GM08714 (cell line): ENCODE measurements at regions not wholly inside any gene's neighbourhood (a gene's known extent, or its start where the extent isn't known, plus 50 kb on each side); places are given as distances from the start of the nearest gene placed in this dataset.

ENCODE experiments used
- H3K4me3 ChIP-seq: fragments of 200-500 bp; sonication (Bioruptor generic); 2 replicates; pipeline ENCODE4 v1.5.1; 2014; ENCODE audit warnings: mild to moderate bottlenecking, low read length, inconsistent platforms
- ZNF274 ChIP-seq: IDR thresholded peaks from 2 replicates; pipeline ENCODE4 v1.6.1; 2012; ENCODE audit warnings: mild to moderate bottlenecking, low read depth, low read length

- no peak for TF ChIP-seq ZNF274
- H3K4me3 ChIP-seq: no peak overlapping the region
These were observed 607.4 kb upstream of the JAG1 start for GRCh38 chr20:11281240-11281639.

DNA sequence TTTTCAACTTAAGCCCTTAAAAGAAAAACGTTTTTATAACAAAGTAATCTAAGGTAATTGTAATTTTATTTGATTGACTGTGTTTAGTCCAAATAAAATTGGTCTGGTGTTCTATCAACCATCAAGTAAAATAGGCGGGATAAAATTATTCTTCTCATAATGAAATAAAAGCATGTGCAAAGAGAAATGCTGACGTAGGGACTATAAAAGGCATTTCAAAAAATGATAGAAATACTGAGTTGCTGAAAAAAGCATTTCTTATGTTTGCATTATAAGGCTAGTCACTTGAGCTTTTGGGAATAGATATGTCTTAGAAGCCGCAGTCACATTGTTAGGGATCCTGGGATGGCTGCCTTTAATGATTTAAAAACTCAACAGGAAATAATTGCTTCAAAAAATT is 608.0 kb upstream of the JAG1 start:
- TF ChIP-seq ZNF274: no peak
- no peak overlapping the region for H3K4me3 ChIP-seq

- no peak overlapping the region for H3K4me3 ChIP-seq
- no peak for TF ChIP-seq ZNF274
These were observed 613.3 kb upstream of the JAG1 start for GRCh38 chr20:11287126-11287525.

- no peak overlapping the region for H3K4me3 ChIP-seq
- no peak for TF ChIP-seq ZNF274
These were observed 621.5 kb upstream of the BTBD3 start for GRCh38 chr20:11296221-11296620.

DNA sequence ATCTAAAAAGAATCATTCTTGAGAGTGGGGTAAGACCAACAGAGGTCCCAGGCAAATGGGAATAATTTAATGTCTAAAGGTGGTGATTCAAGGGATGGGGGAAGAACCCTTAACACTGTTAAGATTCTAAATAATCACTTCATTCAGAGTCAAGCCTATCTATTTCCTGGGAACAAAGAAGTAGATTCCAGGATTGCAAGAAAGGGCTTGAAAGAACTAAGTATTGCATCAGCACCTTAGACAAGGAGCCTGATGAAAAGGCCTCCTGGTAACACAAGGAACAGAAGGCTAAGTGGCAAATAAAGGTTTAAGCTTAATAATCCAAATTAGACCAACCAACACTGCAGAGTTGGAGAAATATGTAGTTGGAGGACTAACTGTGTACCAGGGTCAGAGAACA is 620.7 kb upstream of the BTBD3 start:
- no peak for TF ChIP-seq ZNF274

DNA sequence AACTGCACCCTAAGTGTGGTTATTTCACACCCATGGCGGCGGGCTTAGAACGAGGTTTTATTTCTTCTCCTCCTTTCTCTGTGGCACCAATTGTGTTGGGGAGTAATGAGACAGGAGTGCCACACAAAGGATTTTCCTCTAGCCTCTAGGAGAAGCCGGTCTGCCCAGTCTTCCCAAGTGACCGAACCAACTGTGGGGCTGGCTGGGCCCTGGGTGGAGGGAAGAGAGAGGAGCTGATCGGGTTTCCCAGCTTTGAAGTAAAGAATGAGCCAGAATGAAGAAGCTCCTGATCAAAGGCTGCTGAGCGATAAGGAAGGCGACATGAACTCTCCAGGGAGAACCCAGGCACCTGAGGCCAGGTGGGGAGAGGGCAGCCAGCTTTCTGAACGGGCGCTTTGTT is 616.0 kb upstream of the BTBD3 start:
- TF ChIP-seq ZNF274: no peak

More for the DNA sequence above, 620.7 kb upstream of the BTBD3 start:
- no peak overlapping the region for H3K4me3 ChIP-seq

DNA sequence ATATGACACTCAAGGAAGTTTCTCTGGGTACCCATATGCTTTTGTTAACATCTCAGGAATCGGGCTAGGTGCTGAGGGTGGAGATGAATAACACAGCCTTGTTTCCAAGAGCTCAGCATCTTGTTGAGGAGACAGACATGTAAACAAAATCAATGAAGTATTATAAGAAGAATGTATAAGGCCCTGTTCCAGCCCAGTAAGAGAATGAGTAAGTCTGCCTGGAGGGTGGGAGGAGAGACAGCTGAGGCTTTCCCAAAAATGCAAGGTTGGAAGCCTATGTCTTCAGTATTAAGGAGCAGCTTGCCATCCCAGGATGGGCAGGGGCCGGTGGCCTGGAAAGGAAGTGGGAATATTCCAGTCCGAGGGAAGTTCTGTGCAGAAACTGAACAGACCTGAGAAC is 615.3 kb upstream of the BTBD3 start:
- no peak for TF ChIP-seq ZNF274
- no peak overlapping the region for H3K4me3 ChIP-seq

More for the DNA sequence above, 616.0 kb upstream of the BTBD3 start:
- H3K4me3 ChIP-seq: no peak overlapping the region

DNA sequence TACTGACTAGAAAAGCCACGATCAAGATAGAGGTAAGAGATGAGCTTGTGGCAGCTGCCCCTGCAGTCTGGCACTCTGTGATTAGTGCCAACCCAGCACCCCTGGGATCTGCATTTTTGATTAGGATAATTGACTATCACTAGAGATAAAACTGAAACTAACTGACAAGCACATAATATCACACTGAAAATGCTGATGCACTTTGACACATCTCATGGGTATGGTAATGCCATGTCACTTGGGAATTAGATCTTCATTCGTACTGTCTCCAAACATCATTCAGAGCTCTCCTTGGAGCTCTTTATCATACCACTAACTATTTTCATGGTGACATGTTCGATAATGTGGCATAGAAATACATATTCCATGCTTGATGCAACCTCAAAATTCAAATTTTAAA is 612.9 kb upstream of the BTBD3 start:
- no peak for TF ChIP-seq ZNF274
- H3K4me3 ChIP-seq: no peak overlapping the region

- TF ChIP-seq ZNF274: no peak
- no peak overlapping the region for H3K4me3 ChIP-seq
These were observed 612.3 kb upstream of the BTBD3 start for GRCh38 chr20:11305406-11305805.

DNA sequence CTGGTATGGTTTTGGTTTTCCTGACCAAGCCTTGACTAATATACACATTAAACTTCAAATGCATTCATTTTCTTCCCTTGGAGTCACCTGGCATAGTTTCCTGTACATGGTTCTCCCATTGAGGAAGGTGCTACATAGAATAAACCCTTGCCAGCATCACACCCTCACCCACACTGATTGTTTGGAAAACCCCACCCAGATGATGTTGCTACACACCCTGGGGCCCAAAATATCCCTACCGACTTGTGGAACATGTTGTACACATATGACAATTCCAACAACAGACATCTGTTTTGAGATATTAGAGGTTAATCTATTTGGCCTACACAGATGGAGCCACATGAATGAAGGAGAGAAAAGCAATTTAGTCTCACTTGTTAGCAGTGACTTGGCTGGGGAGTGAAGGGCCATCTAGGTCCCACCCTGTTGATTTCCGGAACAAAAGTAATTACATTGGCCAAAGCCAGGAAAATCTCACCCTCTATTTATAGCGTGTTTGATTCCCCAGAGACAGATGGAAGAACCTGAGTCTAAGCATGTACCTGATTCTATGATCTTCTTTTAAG is 606.0 kb upstream of the BTBD3 start:
- no peak for TF ChIP-seq ZNF274
- H3K4me3 ChIP-seq: no peak overlapping the region

GRCh38 chr20:11315525-11315924 is 602.2 kb upstream of the BTBD3 start:
- no peak for TF ChIP-seq ZNF274
- H3K4me3 ChIP-seq: no peak overlapping the region

- H3K4me3 ChIP-seq: no peak overlapping the region
- no peak for TF ChIP-seq ZNF274
These were observed 601.4 kb upstream of the BTBD3 start for GRCh38 chr20:11316244-11316643.

DNA sequence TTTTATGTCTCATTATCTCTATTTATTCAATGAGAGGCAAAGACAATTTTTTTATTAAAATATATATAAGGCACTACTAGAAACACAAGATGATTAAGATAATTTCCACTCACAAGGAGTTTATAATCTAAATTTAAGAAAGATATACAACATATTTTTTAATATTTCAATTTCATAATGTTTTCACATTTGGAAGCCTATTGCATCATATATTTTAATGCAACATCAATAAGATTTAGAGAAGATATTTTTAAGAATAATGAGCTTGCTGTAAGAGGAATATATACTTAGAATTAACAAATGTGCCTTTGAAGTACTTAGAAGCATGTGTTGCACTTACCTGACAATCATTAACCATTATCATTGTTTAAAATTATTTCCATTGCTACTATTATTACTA is 597.7 kb upstream of the BTBD3 start:
- TF ChIP-seq ZNF274: no peak
- no peak overlapping the region for H3K4me3 ChIP-seq

GRCh38 chr20:11323816-11324215 is 593.9 kb upstream of the BTBD3 start:
- no peak overlapping the region for H3K4me3 ChIP-seq
- no peak for TF ChIP-seq ZNF274

DNA sequence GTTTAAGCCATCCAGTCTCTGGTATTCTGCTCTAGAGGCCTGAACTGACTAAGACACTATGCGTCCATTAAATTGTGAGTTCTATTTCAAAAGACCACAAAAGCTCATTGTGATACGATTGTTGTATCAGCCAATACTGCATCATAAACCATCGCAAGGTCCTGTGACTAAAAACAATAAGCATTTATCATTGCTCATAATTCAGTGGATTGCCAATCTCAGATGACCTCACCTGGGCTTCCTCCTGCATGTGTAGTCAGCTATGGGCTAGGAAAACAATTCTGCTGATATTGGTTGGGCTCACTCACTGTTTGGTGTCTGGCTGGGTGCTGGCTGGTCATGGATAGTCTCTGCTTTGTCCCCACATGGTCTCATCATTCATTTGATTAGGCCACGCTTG is 592.7 kb upstream of the BTBD3 start:
- no peak overlapping the region for H3K4me3 ChIP-seq
- TF ChIP-seq ZNF274: no peak

GRCh38 chr20:11328839-11329238 is 588.9 kb upstream of the BTBD3 start:
- H3K4me3 ChIP-seq: no peak overlapping the region
- no peak for TF ChIP-seq ZNF274

GRCh38 chr20:11329271-11329670 is 588.4 kb upstream of the BTBD3 start:
- TF ChIP-seq ZNF274: no peak
- H3K4me3 ChIP-seq: no peak overlapping the region

- TF ChIP-seq ZNF274: no peak
- H3K4me3 ChIP-seq: no peak overlapping the region
These were observed 586.6 kb upstream of the BTBD3 start for GRCh38 chr20:11331096-11331495.
